OCI-LY7 (cell line): ENCODE measurements at regions not wholly inside any gene's neighbourhood (a gene's known extent, or its start where the extent isn't known, plus 50 kb on each side); places are given as distances from the start of the nearest gene placed in this dataset.
A peak's percentile ranks its signal among the peaks of the same experiment; 100 is the strongest.

Source experiments
- BruUV-seq: library from RNA; stranded (reverse); fragments of 400-500 nt; replicated peaks from 2 replicates; lab custom pipeline; 2021; lab: Mats Ljungman, UMichigan
- CTCF ChIA-PET: fragments of 300-600 bp; sonication (Branson Sonifier 250); formaldehyde crosslinking; loops from one replicate; lab custom pipeline; 2022; ENCODE audit warnings: antibody characterized with exemption; ENCODE audit not compliant: unreplicated experiment; lab: Charles Lee
- POLR2A ChIA-PET: fragments of 300-600 bp; sonication (Branson Sonifier 250); formaldehyde crosslinking; loops from one replicate; lab custom pipeline; 2022; ENCODE audit warnings: antibody characterized with exemption; lab: Charles Lee
- DNase-seq: peaks from one replicate; pipeline ENCODE4 v3.0.0-alpha.2; 2015; ENCODE audit warnings: low spot score
- H2AFZ ChIP-seq: fragments of 200-600 bp; sonication (generic), shearing (Covaris generic); 2 replicates; pipeline ENCODE4 v1.6.1; 2014; ENCODE audit warnings: mild to moderate bottlenecking, antibody characterized with exemption, low read length, moderate library complexity
- H3K27ac ChIP-seq: fragments of 200-600 bp; sonication (generic); 2 replicates; pipeline ENCODE4 v1.5.1; 2014; ENCODE audit warnings: mixed run types, low read depth, mild to moderate bottlenecking, moderate library complexity, low read length, inconsistent platforms; ENCODE audit not compliant: poor library complexity, severe bottlenecking
- H3K36me3 ChIP-seq: fragments of 200-600 bp; sonication (generic); 2 replicates; pipeline ENCODE4 v1.6.1; 2014; ENCODE audit warnings: mild to moderate bottlenecking, antibody characterized with exemption, low read length, moderate library complexity, mixed read lengths; ENCODE audit not compliant: insufficient read depth
- H3K4me1 ChIP-seq: fragments of 200-600 bp; sonication (generic); 2 replicates; pipeline ENCODE4 v1.5.1; 2014; ENCODE audit warnings: mild to moderate bottlenecking, low read length; ENCODE audit not compliant: insufficient read depth, poor library complexity, severe bottlenecking
- H3K4me2 ChIP-seq: fragments of 200-600 bp; sonication (generic); 2 replicates; pipeline ENCODE4 v1.6.1; 2014; ENCODE audit warnings: mild to moderate bottlenecking, low read length
- H3K4me3 ChIP-seq: fragments of 200-600 bp; sonication (generic); 2 replicates; pipeline ENCODE4 v1.5.1; 2014; ENCODE audit warnings: mild to moderate bottlenecking, low read depth, low read length; ENCODE audit not compliant: poor library complexity, severe bottlenecking
- H3K79me2 ChIP-seq: fragments of 200-600 bp; sonication (generic); 2 replicates; pipeline ENCODE4 v1.6.1; 2016; ENCODE audit warnings: low read depth, mild to moderate bottlenecking, low read length, moderate library complexity, mixed read lengths; ENCODE audit not compliant: insufficient read depth
- H3K9me2 ChIP-seq: fragments of 200-600 bp; sonication (generic); 2 replicates; pipeline ENCODE4 v1.6.1; 2016; ENCODE audit warnings: mild to moderate bottlenecking, low read length, mixed read lengths; ENCODE audit not compliant: insufficient read depth
- H3K9me3 ChIP-seq: fragments of 200-600 bp; sonication (generic); 2 replicates; pipeline ENCODE4 v1.6.1; 2014; ENCODE audit warnings: mild to moderate bottlenecking, mixed run types, low read length, mixed read lengths
- H4K20me1 ChIP-seq: fragments of 200-600 bp; sonication (generic); 2 replicates; pipeline ENCODE4 v1.6.1; 2014; ENCODE audit warnings: mild to moderate bottlenecking, antibody characterized with exemption, low read length, moderate library complexity, mixed read lengths; ENCODE audit not compliant: insufficient read depth
- EZH2phosphoT487 ChIP-seq: fragments of 200-600 bp; sonication (generic); IDR thresholded peaks from 2 replicates; pipeline ENCODE4 v1.6.1; 2018; ENCODE audit warnings: low read depth, borderline replicate concordance, mild to moderate bottlenecking, mixed run types, antibody characterized with exemption, low read length, moderate library complexity, mixed read lengths
- intact Hi-C: fragments of 100-400 bp; cut with micrococcal nuclease; formaldehyde crosslinking; loops from one replicate; pipeline ENCODE4 v1.10.0; 2022; ENCODE audit not compliant: unreplicated experiment
- TF ChIP-seq, protein P1 (sequence below): fragments of 200-600 bp; sonication (generic); conservative IDR thresholded peaks from 2 replicates; pipeline ENCODE4 v1.5.1; 2014; ENCODE audit warnings: mild to moderate bottlenecking, antibody characterized with exemption, low read length, moderate library complexity, mixed read lengths

DNA sequence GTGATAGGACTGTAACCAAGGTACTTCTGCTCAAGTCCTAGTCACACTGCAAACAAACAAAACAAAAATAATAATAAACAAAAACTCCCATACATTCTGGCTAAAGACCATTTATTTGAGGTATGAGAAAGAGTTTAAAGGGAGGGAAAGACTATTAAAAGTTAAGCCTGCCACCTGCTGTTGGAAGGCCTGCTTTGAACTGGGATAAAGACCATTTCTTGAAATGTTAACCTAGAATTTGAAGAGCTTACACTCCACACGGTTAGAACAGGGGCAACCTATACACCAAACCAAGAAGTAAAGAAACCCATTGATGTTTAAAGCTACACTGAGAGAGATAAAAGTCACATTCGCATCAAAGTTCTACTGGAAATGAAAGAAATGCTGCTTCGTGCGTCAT is 548.7 kb upstream of the DIPK2B start:
- no peak overlapping the region for H3K4me3 ChIP-seq
- DNase-seq = no peak
- TF ChIP-seq, protein P1, sequence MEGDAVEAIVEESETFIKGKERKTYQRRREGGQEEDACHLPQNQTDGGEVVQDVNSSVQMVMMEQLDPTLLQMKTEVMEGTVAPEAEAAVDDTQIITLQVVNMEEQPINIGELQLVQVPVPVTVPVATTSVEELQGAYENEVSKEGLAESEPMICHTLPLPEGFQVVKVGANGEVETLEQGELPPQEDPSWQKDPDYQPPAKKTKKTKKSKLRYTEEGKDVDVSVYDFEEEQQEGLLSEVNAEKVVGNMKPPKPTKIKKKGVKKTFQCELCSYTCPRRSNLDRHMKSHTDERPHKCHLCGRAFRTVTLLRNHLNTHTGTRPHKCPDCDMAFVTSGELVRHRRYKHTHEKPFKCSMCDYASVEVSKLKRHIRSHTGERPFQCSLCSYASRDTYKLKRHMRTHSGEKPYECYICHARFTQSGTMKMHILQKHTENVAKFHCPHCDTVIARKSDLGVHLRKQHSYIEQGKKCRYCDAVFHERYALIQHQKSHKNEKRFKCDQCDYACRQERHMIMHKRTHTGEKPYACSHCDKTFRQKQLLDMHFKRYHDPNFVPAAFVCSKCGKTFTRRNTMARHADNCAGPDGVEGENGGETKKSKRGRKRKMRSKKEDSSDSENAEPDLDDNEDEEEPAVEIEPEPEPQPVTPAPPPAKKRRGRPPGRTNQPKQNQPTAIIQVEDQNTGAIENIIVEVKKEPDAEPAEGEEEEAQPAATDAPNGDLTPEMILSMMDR = 0 out of 2 replicates have a peak, but pooled peaks have one; percentile 29
- no peak for TF ChIP-seq EZH2phosphoT487
- ChIA-PET POLR2A (no interaction called here), CTCF (no interaction called here)
- no peaks in the 10 kb centered on the region for H3K4me1 ChIP-seq
- H3K27ac ChIP-seq = no peak overlapping the region
- H3K36me3 ChIP-seq = no peaks in the 10 kb centered on the region
- no peaks in the 10 kb centered on the region for H4K20me1 ChIP-seq
- no peaks in the 10 kb centered on the region for H3K9me3 ChIP-seq
- H2AFZ ChIP-seq = no peak overlapping the region
- H3K9me2 ChIP-seq = no peaks in the 10 kb centered on the region
- no peak overlapping the region for H3K4me2 ChIP-seq
- intact Hi-C loops = no loop called here
- no TSS peak for BruUV-seq
- H3K79me2 ChIP-seq = no peaks in the 10 kb centered on the region

DNA sequence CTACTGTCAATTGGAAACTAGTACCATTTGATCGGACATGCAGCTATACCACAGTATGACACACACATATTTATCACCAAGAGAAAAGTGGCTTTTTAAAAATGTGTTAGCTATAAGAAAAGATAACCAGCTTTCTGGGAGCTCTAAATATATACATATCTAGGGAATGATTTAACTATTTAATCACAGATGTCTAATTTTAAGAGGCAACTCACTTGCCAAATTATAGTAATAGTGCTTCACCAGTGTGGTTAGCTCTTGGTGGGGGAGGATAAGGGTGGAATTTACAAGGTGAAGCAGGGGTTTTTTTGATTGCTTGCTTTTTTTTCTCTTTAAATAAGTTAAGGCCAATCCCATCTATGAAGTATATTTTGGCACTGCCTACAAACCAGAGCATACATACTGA is 547.7 kb upstream of the DIPK2B start:
- Histone ChIP-seq H3K4me1 (no peaks in the 10 kb centered on the region), H3K4me2 (no peak overlapping the region), H2AFZ (no peak overlapping the region), H3K4me3 (no peak overlapping the region), H4K20me1 (no peaks in the 10 kb centered on the region), H3K9me2 (no peaks in the 10 kb centered on the region), H3K27ac (no peak overlapping the region), H3K36me3 (no peaks in the 10 kb centered on the region), H3K79me2 (no peaks in the 10 kb centered on the region), H3K9me3 (no peaks in the 10 kb centered on the region)
- DNase-seq = no peak
- no peak for TF ChIP-seq EZH2phosphoT487
- TF ChIP-seq, protein P1 = no peak
- ChIA-PET POLR2A (no interaction called here), CTCF (no interaction called here)
- BruUV-seq = no TSS peak
- intact Hi-C loops = no loop called here

DNA sequence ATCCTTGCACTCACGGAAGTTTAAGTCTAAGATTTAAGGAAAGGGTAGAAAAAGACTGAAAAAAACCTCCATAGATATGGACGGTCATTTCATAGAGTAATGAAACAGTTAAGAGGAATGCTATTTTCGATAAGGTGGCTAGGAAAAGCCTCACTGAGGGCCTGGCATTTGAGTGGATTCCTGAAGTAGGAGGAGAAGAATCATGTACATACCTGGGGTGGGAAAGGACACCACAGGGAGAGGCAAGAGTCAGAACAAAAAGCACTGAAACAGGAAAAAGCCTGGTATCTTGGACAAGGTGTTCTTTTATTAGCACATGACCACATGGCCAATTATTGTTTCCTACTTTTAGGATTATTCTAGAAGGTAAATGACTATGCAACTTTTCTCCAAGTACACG is 547.2 kb upstream of the DIPK2B start:
- Histone ChIP-seq H3K36me3 (no peaks in the 10 kb centered on the region), H2AFZ (no peak overlapping the region), H3K4me3 (no peak overlapping the region), H4K20me1 (no peaks in the 10 kb centered on the region), H3K27ac (no peak overlapping the region), H3K9me2 (no peaks in the 10 kb centered on the region), H3K9me3 (no peaks in the 10 kb centered on the region), H3K4me2 (no peak overlapping the region), H3K4me1 (no peaks in the 10 kb centered on the region), H3K79me2 (no peaks in the 10 kb centered on the region)
- intact Hi-C loops = no loop called here
- DNase-seq = no peak
- ChIA-PET POLR2A (no interaction called here), CTCF (no interaction called here)
- BruUV-seq = no TSS peak
- TF ChIP-seq, protein P1 = no peak
- TF ChIP-seq EZH2phosphoT487 = no peak
